Mucosa of descending colon (tissue), 3 donors: ENCODE measurements at regions not wholly inside any gene's neighbourhood (a gene's known extent, or its start where the extent isn't known, plus 50 kb on each side); places are given as distances from the start of the nearest gene placed in this dataset.

Source experiments
- ATAC-seq: fragments of 200-7000 bp; cut with Tn5 transposase; one replicate; pipeline ENCODE4 v1.9.1; 2020; ENCODE audit warnings: mild to moderate bottlenecking, moderate library complexity
- DNase-seq, 3 donors: peaks; one replicate each; pipeline ENCODE4 v3.0.0-alpha.2; 2020
- H3K36me3 ChIP-seq: fragments of 200-600 bp; one replicate; pipeline ENCODE4 v1.8.0; 2021; ENCODE audit warnings: low read depth, mild to moderate bottlenecking
- H3K4me1 ChIP-seq: fragments of 200-600 bp; one replicate; pipeline ENCODE4 v1.8.0; 2021; ENCODE audit warnings: low read depth, mild to moderate bottlenecking
- H3K4me3 ChIP-seq: fragments of 200-600 bp; one replicate; pipeline ENCODE4 v1.8.0; 2021; ENCODE audit warnings: mild to moderate bottlenecking
- H3K9me3 ChIP-seq: fragments of 200-600 bp; one replicate; pipeline ENCODE4 v1.8.0; 2021; ENCODE audit warnings: mild to moderate bottlenecking
- CTCF ChIP-seq: fragments of 200-600 bp; IDR thresholded peaks from one replicate; pipeline ENCODE4 v1.8.0; 2022; ENCODE audit warnings: antibody characterized with exemption, mild to moderate bottlenecking
- intact Hi-C, 2 donors: fragments of 100-400 bp; cut with DNase I in 1 of 2; cut with micrococcal nuclease in 1 of 2; formaldehyde crosslinking; loops; one replicate each; pipeline versions ENCODE4 v1.11.0 to v1.11.1; 2022; cut with DNase I, micrococcal nuclease
- donor health status: DM: no; HTN: no; CAD: no; lungs with moderate emphysema.
- donor health status: DM: no; HTN: no; CAD: no.
- donor health status: DM: no; HTN: yes; CAD: no.

GRCh38 chr5:164181604-164182003 lies 676.2 kb downstream of the MAT2B start:
- H3K4me3 ChIP-seq: no peak overlapping the region
- H3K36me3 ChIP-seq: no peaks in the 10 kb centered on the region
- no peak for ATAC-seq
- no peaks in the 10 kb centered on the region for H3K4me1 ChIP-seq
- no peak for TF ChIP-seq CTCF
- no peaks in the 10 kb centered on the region for H3K9me3 ChIP-seq
- intact Hi-C loops: no loop called here
- DNase-seq: no peak

DNA sequence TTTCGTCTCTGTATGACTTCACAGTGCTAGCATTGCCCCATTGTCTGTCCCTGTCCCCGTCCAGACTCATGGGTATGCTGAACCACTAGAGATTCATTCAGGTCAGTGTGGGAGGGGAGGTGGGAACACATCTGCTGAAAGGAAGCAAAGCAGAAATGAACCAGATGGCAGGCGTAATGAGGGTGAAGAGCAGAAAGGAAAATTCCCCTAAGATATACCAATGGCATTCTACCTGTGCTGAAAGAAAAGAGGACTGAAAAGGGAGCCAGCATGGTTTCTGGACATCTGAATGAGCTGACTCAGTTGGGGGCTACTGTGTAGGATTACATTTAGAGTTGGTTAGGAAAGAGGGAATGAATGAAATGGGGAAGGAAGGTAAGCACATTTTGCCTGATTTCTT lies 678.7 kb downstream of the MAT2B start:
- Histone ChIP-seq H3K36me3 (no peaks in the 10 kb centered on the region), H3K4me3 (no peak overlapping the region), H3K4me1 (no peaks in the 10 kb centered on the region), H3K9me3 (no peaks in the 10 kb centered on the region)
- intact Hi-C loops: no loop called here
- DNase-seq (no peak), ATAC-seq (no peak)
- no peak for TF ChIP-seq CTCF

GRCh38 chr5:164185000-164185399 lies 679.6 kb downstream of the MAT2B start:
- intact Hi-C loops: no loop called here
- ATAC-seq (no peak), DNase-seq (no peak)
- TF ChIP-seq CTCF: no peak
- Histone ChIP-seq H3K36me3 (no peaks in the 10 kb centered on the region), H3K4me3 (no peak overlapping the region), H3K9me3 (no peaks in the 10 kb centered on the region), H3K4me1 (no peaks in the 10 kb centered on the region)

DNA sequence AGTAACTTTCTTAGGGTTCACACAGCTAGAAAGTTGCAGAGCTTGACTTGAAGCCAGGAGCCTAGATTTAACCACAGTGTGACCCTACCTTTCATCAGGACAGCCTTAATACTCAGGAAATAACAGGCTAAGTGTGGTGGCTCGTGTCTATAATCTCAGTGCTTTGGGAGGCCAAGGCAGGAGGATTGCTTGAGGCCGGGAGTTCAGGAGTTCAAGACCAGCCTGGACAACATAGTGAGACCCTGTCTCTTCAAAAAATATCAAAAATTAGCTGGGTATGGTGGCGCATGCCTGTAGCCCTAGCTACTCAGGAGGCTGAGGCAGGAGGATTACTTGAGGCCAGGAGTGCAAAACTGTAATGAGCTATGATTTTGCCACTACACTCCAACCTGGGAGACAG lies 681.1 kb downstream of the MAT2B start:
- no peaks in the 10 kb centered on the region for H3K36me3 ChIP-seq
- intact Hi-C loops: no loop called here
- ATAC-seq: no peak

GRCh38 chr5:164187785-164188184 lies 682.4 kb downstream of the MAT2B start:
- Histone ChIP-seq H3K4me3 (no peak overlapping the region), H3K4me1 (peaks cover 12% of the 10 kb centered on the region), H3K36me3 (no peaks in the 10 kb centered on the region), H3K9me3 (no peaks in the 10 kb centered on the region)
- TF ChIP-seq CTCF: no peak
- DNase-seq (no peak), ATAC-seq (no peak)
- intact Hi-C loops: no loop called here

More for the DNA sequence above, 681.1 kb downstream of the MAT2B start:
- no peak for DNase-seq
- no peak for TF ChIP-seq CTCF
- H3K4me3 ChIP-seq: no peak overlapping the region
- H3K4me1 ChIP-seq: peaks cover 9% of the 10 kb centered on the region
- H3K9me3 ChIP-seq: no peaks in the 10 kb centered on the region

GRCh38 chr5:164188733-164189148 lies 683.3 kb downstream of the MAT2B start:
- intact Hi-C loops: no loop called here
- no peak for DNase-seq
- no peak for TF ChIP-seq CTCF
- no peak overlapping the region for H3K4me3 ChIP-seq
- H3K36me3 ChIP-seq: no peaks in the 10 kb centered on the region
- ATAC-seq: no peak
- peaks cover 12% of the 10 kb centered on the region for H3K4me1 ChIP-seq
- H3K9me3 ChIP-seq: no peaks in the 10 kb centered on the region
